Ovary (tissue), 7 donors: ENCODE measurements at regions not wholly inside any gene's neighbourhood (a gene's known extent, or its start where the extent isn't known, plus 50 kb on each side); places are given as distances from the start of the nearest gene placed in this dataset.

ENCODE experiments used
- DNase-seq, 5 donors: peaks; one replicate each; pipeline ENCODE4 v3.0.0-alpha.2; 2019 to 2020
- H3K27ac ChIP-seq, 2 donors: fragments of 200-600 bp; one replicate each; pipeline versions ENCODE4 v1.5.1 to v1.8.0; 2019 to 2022
- H3K27me3 ChIP-seq: fragments of 200-600 bp; one replicate; pipeline ENCODE4 v1.8.0; 2022
- H3K36me3 ChIP-seq: fragments of 200-600 bp; sonication (generic); one replicate; pipeline ENCODE4 v1.5.1; 2019
- H3K4me1 ChIP-seq: one replicate; pipeline ENCODE4 v1.8.1; 2013; ENCODE audit warnings: mild to moderate bottlenecking, moderate library complexity; ENCODE audit not compliant: insufficient read depth
- H3K4me3 ChIP-seq: fragments of 200-600 bp; sonication (generic); one replicate; pipeline ENCODE4 v1.5.1; 2017
- H3K9me3 ChIP-seq, 2 donors: fragments of 200-600 bp in 1 of 2; sonication (generic) in 1 of 2; one replicate each; pipeline versions ENCODE4 v1.5.1 to v1.8.1; 2013 to 2019; ENCODE audit warnings: mild to moderate bottlenecking in 1 of 2, moderate library complexity in 1 of 2
- CTCF ChIP-seq, 3 donors: fragments of 450-650 bp in 2 of 3; fragments of 200-600 bp in 1 of 3; IDR thresholded peaks; one replicate each; pipeline versions ENCODE4 v1.5.1 to v1.8.0; 2016 to 2022; ENCODE audit warnings: antibody characterized with exemption in 3 of 3, mild to moderate bottlenecking in 1 of 3
- EP300 ChIP-seq: sonication (generic); formaldehyde crosslinking; IDR thresholded peaks from one replicate; pipeline ENCODE4 v1.6.1; 2017; ENCODE audit warnings: antibody characterized with exemption
- POLR2A ChIP-seq: fragments of 450-650 bp; IDR thresholded peaks from one replicate; pipeline ENCODE4 v1.6.1; 2017; ENCODE audit warnings: antibody characterized with exemption, mild to moderate bottlenecking, moderate library complexity
- WGBS, 3 donors: extraction: QIAGEN DNeasy Blood & Tissue Kit in 1 of 3; methylation state at CpG; one replicate each; pipeline versions ENCODE4 v1.1.5 to v1.1.7; 2013 to 2017; 5-methylcytosine and 5-hydroxymethylcytosine counted together
- intact Hi-C, 4 donors: fragments of 100-400 bp; cut with DNase I; formaldehyde crosslinking; loops; one replicate each; pipeline versions ENCODE4 v1.11.0 to v1.15.1; 2022 to 2023
- donor health status: DM: no; HTN: no; CAD: no; lungs with moderate emphysema.
- donor health status: DM: no; HTN: no; CAD: no.
- donor health status: Bipolar disorder and iron deficiency.
- donor health status: DM: no; HTN: no; CAD: no.
- donor health status: DM: yes; HTN: yes; CAD: no.

- H3K9me3 ChIP-seq: no peaks in the 10 kb centered on the region
- peak in 1 of 5 donors; percentile 9 for DNase-seq
- intact Hi-C loops: no loop called here
Measured at GRCh38 chr20:50322703-50323131, 132.1 kb downstream of the CEBPB start.

GRCh38 chr20:50323209-50323608, 132.6 kb downstream of the CEBPB start:
- H3K4me1 ChIP-seq: peaks cover 5% of the 10 kb centered on the region
- H3K36me3 ChIP-seq: no peaks in the 10 kb centered on the region
- WGBS, 3 donors: 82 to 92% (median 89%) methylated on average over 4 of the region's 4 CpGs
- no peak overlapping the region for H3K4me3 ChIP-seq
- intact Hi-C loops: no loop called here
- TF ChIP-seq EP300: no peak
- TF ChIP-seq CTCF (IDR thresholded peaks at IDR 0.05): no peak
- TF ChIP-seq POLR2A: no peak
- no peaks in the 10 kb centered on the region for H3K9me3 ChIP-seq
- H3K27me3 ChIP-seq: no peaks in the 10 kb centered on the region
- H3K27ac ChIP-seq: no peak overlapping the region
- DNase-seq: peak in 1 of 5 donors; percentile 29

More at GRCh38 chr20:50322703-50323131, 132.1 kb downstream of the CEBPB start:
- WGBS, 3 donors: 94 to 98% (median 95%) methylated on average over 5 of the region's 5 CpGs
- no peak for TF ChIP-seq POLR2A
- no peak for TF ChIP-seq EP300
- no peak for TF ChIP-seq CTCF (IDR thresholded peaks at IDR 0.05)
- Histone ChIP-seq H3K27ac (peak overlapping the region in 1 of 2 donors; percentile 88), H3K4me1 (peaks cover 5% of the 10 kb centered on the region), H3K27me3 (no peaks in the 10 kb centered on the region), H3K36me3 (no peaks in the 10 kb centered on the region), H3K4me3 (no peak overlapping the region)

- no peak for DNase-seq
- WGBS, 3 donors: 82 to 85% (median 84%) methylated on average over 5 of the region's 5 CpGs
Measured at GRCh38 chr20:50323777-50324775, 133.4 kb downstream of the CEBPB start.

GRCh38 chr20:50325215-50325614, 134.6 kb downstream of the CEBPB start:
- Histone ChIP-seq H3K36me3 (no peaks in the 10 kb centered on the region), H3K4me3 (no peak overlapping the region), H3K9me3 (no peaks in the 10 kb centered on the region), H3K27me3 (no peaks in the 10 kb centered on the region), H3K4me1 (peaks cover 5% of the 10 kb centered on the region), H3K27ac (no peak overlapping the region)
- WGBS, 3 donors: 84 to 92% (median 92%) methylated on average over 4 of the region's 4 CpGs
- intact Hi-C loops: no loop called here
- DNase-seq: no peak
- TF ChIP-seq POLR2A: no peak
- no peak for TF ChIP-seq EP300
- TF ChIP-seq CTCF (IDR thresholded peaks at IDR 0.05): no peak

More at GRCh38 chr20:50323777-50324775, 133.4 kb downstream of the CEBPB start:
- intact Hi-C loops: no loop called here
- no peak overlapping the region for H3K4me3 ChIP-seq
- peaks cover 5% of the 10 kb centered on the region for H3K4me1 ChIP-seq
- no peaks in the 10 kb centered on the region for H3K9me3 ChIP-seq
- H3K27ac ChIP-seq: no peak overlapping the region
- no peaks in the 10 kb centered on the region for H3K36me3 ChIP-seq
- TF ChIP-seq POLR2A (no peak), CTCF (IDR thresholded peaks at IDR 0.05) (no peak), EP300 (no peak)
- no peaks in the 10 kb centered on the region for H3K27me3 ChIP-seq
